Tibial artery (tissue), 4 donors: ENCODE measurements at regions not wholly inside any gene's neighbourhood (a gene's known extent, or its start where the extent isn't known, plus 50 kb on each side); places are given as distances from the start of the nearest gene placed in this dataset.

Experiments used
- DNase-seq, 2 donors: peaks; one replicate each; pipeline ENCODE4 v3.0.0-alpha.2; 2019
- H3K27ac ChIP-seq, 2 donors: fragments of 200-600 bp; sonication (generic) in 1 of 2; 1 replicate in 1 of 2; 2 replicates in 1 of 2; pipeline ENCODE4 v1.5.1; 2018 to 2019; ENCODE audit warnings: mild to moderate bottlenecking in 1 of 2
- H3K27me3 ChIP-seq, 2 donors: fragments of 200-600 bp; sonication (generic) in 1 of 2; one replicate each; pipeline versions ENCODE4 v1.5.1 to v1.6.0; 2016 to 2019
- H3K36me3 ChIP-seq, 3 donors: fragments of 200-600 bp; sonication (generic) in 2 of 3; one replicate each; pipeline ENCODE4 v1.5.1; 2016 to 2019; ENCODE audit warnings: mild to moderate bottlenecking in 2 of 3
- H3K4me1 ChIP-seq, 4 donors: fragments of 200-600 bp; sonication (generic) in 2 of 4; 1 replicate in 3 of 4; 2 replicates in 1 of 4; pipeline ENCODE4 v1.5.1; 2016 to 2019
- H3K4me3 ChIP-seq, 2 donors: fragments of 200-600 bp; sonication (generic) in 1 of 2; 1 replicate in 1 of 2; 2 replicates in 1 of 2; pipeline ENCODE4 v1.5.1; 2018 to 2019; ENCODE audit warnings: mild to moderate bottlenecking in 2 of 2
- H3K9me3 ChIP-seq, 3 donors: fragments of 200-600 bp; sonication (generic) in 1 of 3; one replicate each; pipeline ENCODE4 v1.5.1; 2016 to 2019
- intact Hi-C: fragments of 100-400 bp; cut with DNase I; formaldehyde crosslinking; loops from one replicate; pipeline ENCODE4 v1.15.0; 2023; ENCODE audit warnings: low total_unique reads
- TF ChIP-seq, protein P1 (sequence below), 2 experiments: fragments of 200-600 bp in 1 of 2; fragments of 450-650 bp in 1 of 2; IDR thresholded peaks; one replicate each; pipeline ENCODE4 v1.5.1; 2017 to 2019; ENCODE audit warnings: antibody characterized with exemption in 2 of 2, mild to moderate bottlenecking in 1 of 2, moderate library complexity in 1 of 2

- intact Hi-C loops: no loop called here
- H3K27ac ChIP-seq: no peak overlapping the region
- H3K36me3 ChIP-seq: no peaks in the 10 kb centered on the region
- no peaks in the 10 kb centered on the region for H3K9me3 ChIP-seq
- H3K4me3 ChIP-seq: no peak overlapping the region
- H3K4me1 ChIP-seq: no peaks in the 10 kb centered on the region
- H3K27me3 ChIP-seq: no peaks in the 10 kb centered on the region
- no peak for DNase-seq
- TF ChIP-seq, protein P1, sequence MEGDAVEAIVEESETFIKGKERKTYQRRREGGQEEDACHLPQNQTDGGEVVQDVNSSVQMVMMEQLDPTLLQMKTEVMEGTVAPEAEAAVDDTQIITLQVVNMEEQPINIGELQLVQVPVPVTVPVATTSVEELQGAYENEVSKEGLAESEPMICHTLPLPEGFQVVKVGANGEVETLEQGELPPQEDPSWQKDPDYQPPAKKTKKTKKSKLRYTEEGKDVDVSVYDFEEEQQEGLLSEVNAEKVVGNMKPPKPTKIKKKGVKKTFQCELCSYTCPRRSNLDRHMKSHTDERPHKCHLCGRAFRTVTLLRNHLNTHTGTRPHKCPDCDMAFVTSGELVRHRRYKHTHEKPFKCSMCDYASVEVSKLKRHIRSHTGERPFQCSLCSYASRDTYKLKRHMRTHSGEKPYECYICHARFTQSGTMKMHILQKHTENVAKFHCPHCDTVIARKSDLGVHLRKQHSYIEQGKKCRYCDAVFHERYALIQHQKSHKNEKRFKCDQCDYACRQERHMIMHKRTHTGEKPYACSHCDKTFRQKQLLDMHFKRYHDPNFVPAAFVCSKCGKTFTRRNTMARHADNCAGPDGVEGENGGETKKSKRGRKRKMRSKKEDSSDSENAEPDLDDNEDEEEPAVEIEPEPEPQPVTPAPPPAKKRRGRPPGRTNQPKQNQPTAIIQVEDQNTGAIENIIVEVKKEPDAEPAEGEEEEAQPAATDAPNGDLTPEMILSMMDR (IDR thresholded peaks at IDR 0.05): no peak
Observed at GRCh38 chr12:89206390-89206789, 145.9 kb downstream of the DUSP6 start.

DNA sequence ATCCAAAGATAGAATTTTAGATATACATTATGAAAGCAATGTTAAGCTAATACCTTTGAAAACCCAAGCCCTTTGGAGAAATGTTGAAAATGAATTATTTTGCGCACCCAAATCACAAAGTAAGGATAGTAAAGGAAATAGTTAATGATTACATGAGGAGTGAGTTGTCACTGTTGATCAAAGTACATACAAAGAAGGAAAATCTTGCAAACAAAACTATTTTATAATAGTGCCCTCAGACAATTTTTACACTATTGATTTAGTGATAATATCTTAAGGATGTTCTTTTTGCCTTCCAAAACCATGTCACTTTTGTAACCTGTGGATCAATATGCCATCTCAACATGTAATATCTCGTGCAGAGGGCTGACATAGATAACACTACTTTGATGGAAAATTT is 146.8 kb downstream of the DUSP6 start:
- Histone ChIP-seq H3K9me3 (no peaks in the 10 kb centered on the region), H3K4me3 (no peak overlapping the region), H3K36me3 (no peaks in the 10 kb centered on the region), H3K4me1 (no peaks in the 10 kb centered on the region), H3K27me3 (no peaks in the 10 kb centered on the region), H3K27ac (no peak overlapping the region)
- intact Hi-C loops: no loop called here
- TF ChIP-seq, protein P1 (IDR thresholded peaks at IDR 0.05): no peak
- DNase-seq: no peak

DNA sequence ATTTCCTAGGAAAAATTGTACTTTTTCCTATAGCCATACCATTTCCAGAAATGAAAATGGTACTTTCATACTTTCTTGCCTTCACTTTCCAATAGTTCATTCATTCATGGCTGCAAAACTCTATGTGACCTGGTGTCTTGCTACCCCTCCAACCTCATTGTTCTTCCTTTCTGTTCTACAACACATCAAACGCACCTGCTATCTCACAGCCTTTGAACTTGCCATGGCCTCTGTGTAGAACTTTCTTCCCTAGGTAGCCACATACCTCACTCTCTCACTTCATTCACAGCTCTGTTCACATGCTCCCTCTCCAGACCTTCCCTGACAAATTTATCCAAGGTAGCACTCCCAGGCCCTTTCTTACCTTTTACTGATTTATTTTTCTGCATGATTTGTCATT is 149.2 kb downstream of the DUSP6 start:
- no peaks in the 10 kb centered on the region for H3K27me3 ChIP-seq
- H3K9me3 ChIP-seq: no peaks in the 10 kb centered on the region
- no peak overlapping the region for H3K27ac ChIP-seq
- H3K36me3 ChIP-seq: no peaks in the 10 kb centered on the region
- no peak overlapping the region for H3K4me3 ChIP-seq
- intact Hi-C loops: no loop called here
- no peak for DNase-seq
- no peaks in the 10 kb centered on the region for H3K4me1 ChIP-seq
- TF ChIP-seq, protein P1 (IDR thresholded peaks at IDR 0.05): no peak

DNA sequence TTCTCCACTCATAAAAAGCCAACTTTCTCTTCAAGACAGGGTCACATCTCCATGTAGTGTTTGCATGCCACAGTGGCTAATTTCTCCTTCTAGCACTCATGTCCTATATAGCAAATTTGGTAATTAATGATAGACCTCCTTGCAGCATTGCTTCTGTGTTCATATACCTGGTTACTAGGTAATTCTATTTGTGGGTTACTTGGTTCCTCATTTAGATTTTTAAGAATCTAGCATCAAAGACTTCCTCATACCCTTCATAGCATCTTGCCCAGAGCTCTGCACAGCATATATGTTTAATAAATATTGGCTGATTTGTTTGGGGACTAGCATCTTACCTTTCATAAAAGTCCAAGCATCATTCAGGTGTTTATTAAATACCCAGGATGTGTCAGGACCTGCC is 152.1 kb downstream of the DUSP6 start:
- TF ChIP-seq, protein P1 (IDR thresholded peaks at IDR 0.05): no peak
- H3K4me3 ChIP-seq: no peak overlapping the region
- DNase-seq: no peak
- H3K27ac ChIP-seq: no peak overlapping the region
- no peaks in the 10 kb centered on the region for H3K27me3 ChIP-seq
- no peaks in the 10 kb centered on the region for H3K9me3 ChIP-seq
- H3K4me1 ChIP-seq: no peaks in the 10 kb centered on the region
- H3K36me3 ChIP-seq: no peaks in the 10 kb centered on the region
- intact Hi-C loops: no loop called here

DNA sequence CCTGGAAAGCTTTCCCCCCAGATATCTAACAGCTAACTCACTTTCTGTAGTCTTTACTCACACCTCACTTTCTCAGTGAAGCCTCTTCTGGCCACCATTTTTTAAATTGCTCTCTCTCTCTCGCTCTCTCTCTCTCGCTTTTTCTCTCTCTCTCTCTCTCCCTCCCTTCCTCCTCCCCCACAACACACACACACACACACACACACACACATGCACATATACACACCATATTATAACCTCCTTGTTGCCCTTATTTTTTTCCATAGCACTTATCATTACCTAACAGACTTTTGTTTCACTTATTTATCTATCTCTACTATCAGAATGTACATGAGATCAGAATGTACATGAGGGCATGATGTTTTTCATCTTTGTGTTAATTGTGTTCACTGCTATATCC is 156.8 kb downstream of the DUSP6 start:
- no peak overlapping the region for H3K4me3 ChIP-seq
- intact Hi-C loops: no loop called here
- no peaks in the 10 kb centered on the region for H3K27me3 ChIP-seq
- no peak for DNase-seq
- H3K9me3 ChIP-seq: peaks cover 0 to under 1% (median 0%) of the 10 kb centered on the region in 3 donors
- no peaks in the 10 kb centered on the region for H3K4me1 ChIP-seq
- H3K27ac ChIP-seq: no peak overlapping the region
- TF ChIP-seq, protein P1 (IDR thresholded peaks at IDR 0.05): no peak
- no peaks in the 10 kb centered on the region for H3K36me3 ChIP-seq

DNA sequence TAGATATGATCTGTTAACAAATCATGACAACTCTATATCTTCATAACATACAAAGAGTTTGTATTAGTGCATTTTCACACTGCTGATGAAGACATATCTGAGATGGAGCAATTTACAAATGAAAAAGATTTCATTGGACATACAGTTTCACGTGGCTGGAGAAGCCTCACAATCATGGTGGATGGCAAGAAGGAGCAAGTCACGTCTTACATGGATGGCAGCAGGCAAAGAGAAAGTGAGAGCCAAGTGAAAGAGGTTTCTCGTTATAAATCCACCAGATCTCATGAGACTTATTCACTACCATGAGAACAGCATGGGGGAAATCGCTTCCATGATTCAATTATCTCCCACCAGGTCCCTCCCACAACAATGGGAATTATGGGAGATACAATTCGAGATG is 157.6 kb downstream of the DUSP6 start:
- Histone ChIP-seq H3K9me3 (peaks cover 0 to 8% (median 0%) of the 10 kb centered on the region in 3 donors), H3K36me3 (no peaks in the 10 kb centered on the region), H3K4me3 (no peak overlapping the region), H3K4me1 (no peaks in the 10 kb centered on the region), H3K27me3 (no peaks in the 10 kb centered on the region), H3K27ac (no peak overlapping the region)
- intact Hi-C loops: no loop called here
- TF ChIP-seq, protein P1 (IDR thresholded peaks at IDR 0.05): no peak
- no peak for DNase-seq
